DMS 273 (cell line): ENCODE measurements at regions not wholly inside any gene's neighbourhood (a gene's known extent, or its start where the extent isn't known, plus 50 kb on each side); places are given as distances from the start of the nearest gene placed in this dataset.

Source experiments
- DNase-seq: peaks from one replicate; lab custom pipeline; 2025; ENCODE audit not compliant: unreplicated experiment; lab: John Stamatoyannopoulos, UW

GRCh38 chr3:177724020-177724638 is 526.8 kb upstream of the TBL1XR1 start:
- no peak for DNase-seq

- DNase-seq, result no peak
Observed at GRCh38 chr3:177725165-177725564, 527.9 kb upstream of the TBL1XR1 start.

- DNase-seq, result no peak
Observed at GRCh38 chr3:177726807-177727206, 529.5 kb upstream of the TBL1XR1 start.

GRCh38 chr3:177729956-177730681 is 532.8 kb upstream of the TBL1XR1 start:
- peak; percentile 70 for DNase-seq

- peak; percentile 12 for DNase-seq
Observed at GRCh38 chr3:177730814-177731213, 533.5 kb upstream of the TBL1XR1 start.

GRCh38 chr3:177731644-177732268 is 534.5 kb upstream of the TBL1XR1 start:
- DNase-seq, result no peak

GRCh38 chr3:177733233-177733632 is 536.0 kb upstream of the TBL1XR1 start:
- DNase-seq, result no peak

GRCh38 chr3:177733936-177734335 is 536.7 kb upstream of the TBL1XR1 start:
- DNase-seq, result peak; percentile 57

GRCh38 chr3:177735431-177735830 is 538.1 kb upstream of the TBL1XR1 start:
- DNase-seq, result no peak

GRCh38 chr3:177739461-177739860 is 542.2 kb upstream of the TBL1XR1 start:
- no peak for DNase-seq

- DNase-seq, result no peak
Observed at GRCh38 chr3:177740254-177740653, 543.0 kb upstream of the TBL1XR1 start.

- DNase-seq, result no peak
Observed at GRCh38 chr3:177742273-177742672, 545.0 kb upstream of the TBL1XR1 start.

GRCh38 chr3:177743173-177743890 is 546.0 kb upstream of the TBL1XR1 start:
- no peak for DNase-seq

GRCh38 chr3:177744873-177745606 is 547.8 kb upstream of the TBL1XR1 start:
- DNase-seq, result no peak

GRCh38 chr3:177745607-177746005 is 548.3 kb upstream of the TBL1XR1 start:
- no peak for DNase-seq

- no peak for DNase-seq
Observed at GRCh38 chr3:177746337-177746933, 549.2 kb upstream of the TBL1XR1 start.

- DNase-seq, result no peak
Observed at GRCh38 chr3:177749836-177750235, 552.6 kb upstream of the TBL1XR1 start.

- DNase-seq, result no peak
Observed at GRCh38 chr3:177750436-177750835, 553.2 kb upstream of the TBL1XR1 start.

- no peak for DNase-seq
Observed at GRCh38 chr3:177751770-177752169, 554.5 kb upstream of the TBL1XR1 start.

GRCh38 chr3:177752831-177753230 is 555.5 kb upstream of the TBL1XR1 start:
- DNase-seq, result no peak
